Tibial nerve (tissue), 4 donors: ENCODE measurements at regions not wholly inside any gene's neighbourhood (a gene's known extent, or its start where the extent isn't known, plus 50 kb on each side); places are given as distances from the start of the nearest gene placed in this dataset.

Source experiments
- EP300 ChIP-seq, 2 donors: sonication (generic); formaldehyde crosslinking; IDR thresholded peaks; one replicate each; pipeline ENCODE4 v1.6.1; 2017; ENCODE audit warnings: antibody characterized with exemption in 2 of 2, mild to moderate bottlenecking in 1 of 2
- TF ChIP-seq, protein P1 (sequence below), 5 experiments: fragments of 200-600 bp in 3 of 5; fragments of 450-650 bp in 2 of 5; sonication (generic) in 3 of 5; IDR thresholded peaks; one replicate each; pipeline ENCODE4 v1.5.1; 2016 to 2019; ENCODE audit warnings: antibody characterized with exemption in 5 of 5, mild to moderate bottlenecking in 3 of 5, moderate library complexity in 2 of 5

DNA sequence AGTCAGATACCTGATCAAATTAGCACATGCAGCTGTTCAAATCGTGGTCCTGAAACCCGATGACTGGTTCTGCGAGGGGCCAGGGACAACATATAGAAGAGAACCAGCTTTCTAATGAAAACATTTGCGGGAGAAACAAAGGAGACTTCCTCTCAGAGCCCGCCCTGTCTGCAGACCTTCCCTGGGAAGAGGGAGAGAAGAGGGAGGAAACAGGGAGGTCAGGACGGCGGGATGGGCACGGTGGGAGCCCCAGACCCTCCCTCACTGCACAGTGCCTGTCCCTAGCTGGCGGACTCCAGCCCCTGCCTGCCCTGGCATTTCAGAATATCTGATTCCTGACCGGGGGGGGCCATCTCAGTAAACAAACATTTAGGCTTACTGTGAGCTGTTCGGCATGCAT lies 317.3 kb downstream of the FOXL1 start:
- TF ChIP-seq, protein P1, sequence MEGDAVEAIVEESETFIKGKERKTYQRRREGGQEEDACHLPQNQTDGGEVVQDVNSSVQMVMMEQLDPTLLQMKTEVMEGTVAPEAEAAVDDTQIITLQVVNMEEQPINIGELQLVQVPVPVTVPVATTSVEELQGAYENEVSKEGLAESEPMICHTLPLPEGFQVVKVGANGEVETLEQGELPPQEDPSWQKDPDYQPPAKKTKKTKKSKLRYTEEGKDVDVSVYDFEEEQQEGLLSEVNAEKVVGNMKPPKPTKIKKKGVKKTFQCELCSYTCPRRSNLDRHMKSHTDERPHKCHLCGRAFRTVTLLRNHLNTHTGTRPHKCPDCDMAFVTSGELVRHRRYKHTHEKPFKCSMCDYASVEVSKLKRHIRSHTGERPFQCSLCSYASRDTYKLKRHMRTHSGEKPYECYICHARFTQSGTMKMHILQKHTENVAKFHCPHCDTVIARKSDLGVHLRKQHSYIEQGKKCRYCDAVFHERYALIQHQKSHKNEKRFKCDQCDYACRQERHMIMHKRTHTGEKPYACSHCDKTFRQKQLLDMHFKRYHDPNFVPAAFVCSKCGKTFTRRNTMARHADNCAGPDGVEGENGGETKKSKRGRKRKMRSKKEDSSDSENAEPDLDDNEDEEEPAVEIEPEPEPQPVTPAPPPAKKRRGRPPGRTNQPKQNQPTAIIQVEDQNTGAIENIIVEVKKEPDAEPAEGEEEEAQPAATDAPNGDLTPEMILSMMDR (IDR thresholded peaks at IDR 0.05) = no peak
- TF ChIP-seq EP300 (IDR thresholded peaks at IDR 0.05) = no peak
